Esophagus muscularis mucosa (tissue), 4 donors: ENCODE measurements at regions not wholly inside any gene's neighbourhood (a gene's known extent, or its start where the extent isn't known, plus 50 kb on each side); places are given as distances from the start of the nearest gene placed in this dataset.

Experiments
- DNase-seq: peaks from one replicate; pipeline ENCODE4 v3.0.0-alpha.2; 2017; ENCODE audit errors: extremely low spot score
- H3K27ac ChIP-seq, 4 donors: fragments of 200-600 bp; sonication (generic); replicated peaks in 1 of 4; 1 replicate in 3 of 4; 2 replicates in 1 of 4; pipeline ENCODE4 v1.5.1; 2016 to 2019; ENCODE audit warnings: mild to moderate bottlenecking in 1 of 4
- H3K27me3 ChIP-seq, 4 donors: fragments of 200-600 bp; sonication (generic); one replicate each; pipeline versions ENCODE4 v1.5.1 to v1.6.0; 2016 to 2019
- H3K36me3 ChIP-seq, 4 donors: fragments of 200-600 bp; sonication (generic); one replicate each; pipeline ENCODE4 v1.5.1; 2016 to 2019
- H3K4me1 ChIP-seq, 4 donors: fragments of 200-600 bp; sonication (generic); one replicate each; pipeline ENCODE4 v1.5.1; 2016 to 2019
- H3K4me3 ChIP-seq, 4 donors: fragments of 200-600 bp; sonication (generic); 1 replicate in 2 of 4; 2 replicates in 2 of 4; pipeline ENCODE4 v1.5.1; 2016 to 2019; ENCODE audit warnings: mild to moderate bottlenecking in 4 of 4, moderate library complexity in 1 of 4
- H3K9me3 ChIP-seq, 4 donors: fragments of 200-600 bp; sonication (generic); 1 replicate in 3 of 4; 2 replicates in 1 of 4; pipeline ENCODE4 v1.5.1; 2016 to 2019
- EP300 ChIP-seq: sonication (generic); formaldehyde crosslinking; IDR thresholded peaks from one replicate; pipeline ENCODE4 v1.6.1; 2017; ENCODE audit warnings: antibody characterized with exemption
- POLR2A ChIP-seq: fragments of 450-650 bp; IDR thresholded peaks from one replicate; pipeline ENCODE4 v1.6.1; 2017; ENCODE audit warnings: antibody characterized with exemption, moderate library complexity, mild to moderate bottlenecking, low read depth
- POLR2AphosphoS5 ChIP-seq, 2 donors: sonication (generic); formaldehyde crosslinking; IDR thresholded peaks; one replicate each; pipeline ENCODE4 v1.6.1; 2017; ENCODE audit warnings: antibody characterized with exemption in 2 of 2
- WGBS: methylation state at CpG from one replicate; pipeline ENCODE4 v1.1.5; 2018; 5-methylcytosine and 5-hydroxymethylcytosine counted together
- intact Hi-C: fragments of 100-400 bp; cut with DNase I; formaldehyde crosslinking; loops from one replicate; pipeline ENCODE4 v1.15.1; 2023
- TF ChIP-seq, protein P1 (sequence below), 3 experiments: fragments of 200-600 bp in 2 of 3; fragments of 450-650 bp in 1 of 3; sonication (generic) in 2 of 3; IDR thresholded peaks; one replicate each; pipeline ENCODE4 v1.5.1; 2017 to 2019; ENCODE audit warnings: antibody characterized with exemption in 3 of 3, mild to moderate bottlenecking in 2 of 3, moderate library complexity in 1 of 3

DNA sequence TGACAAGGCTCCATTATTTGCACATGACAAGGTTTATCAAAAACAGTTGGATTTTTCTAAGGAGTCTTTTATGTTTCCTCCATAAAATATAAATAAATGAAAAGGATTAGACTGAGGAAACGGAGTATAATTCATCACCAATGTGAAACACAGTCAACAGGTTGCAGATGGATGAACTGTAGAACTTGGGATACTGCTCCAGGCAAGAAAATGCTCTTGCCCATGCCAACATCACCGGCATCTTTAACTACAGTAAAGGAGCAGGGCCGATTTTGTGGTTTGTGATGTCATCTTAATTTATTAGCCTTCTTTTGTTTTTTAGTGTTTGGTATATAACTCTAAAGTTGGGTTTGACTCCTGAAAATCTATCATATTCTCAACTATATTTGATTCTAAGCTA is 577.3 kb downstream of the EPHA4 start:
- H3K36me3 ChIP-seq: no peaks in the 10 kb centered on the region
- TF ChIP-seq, protein P1, sequence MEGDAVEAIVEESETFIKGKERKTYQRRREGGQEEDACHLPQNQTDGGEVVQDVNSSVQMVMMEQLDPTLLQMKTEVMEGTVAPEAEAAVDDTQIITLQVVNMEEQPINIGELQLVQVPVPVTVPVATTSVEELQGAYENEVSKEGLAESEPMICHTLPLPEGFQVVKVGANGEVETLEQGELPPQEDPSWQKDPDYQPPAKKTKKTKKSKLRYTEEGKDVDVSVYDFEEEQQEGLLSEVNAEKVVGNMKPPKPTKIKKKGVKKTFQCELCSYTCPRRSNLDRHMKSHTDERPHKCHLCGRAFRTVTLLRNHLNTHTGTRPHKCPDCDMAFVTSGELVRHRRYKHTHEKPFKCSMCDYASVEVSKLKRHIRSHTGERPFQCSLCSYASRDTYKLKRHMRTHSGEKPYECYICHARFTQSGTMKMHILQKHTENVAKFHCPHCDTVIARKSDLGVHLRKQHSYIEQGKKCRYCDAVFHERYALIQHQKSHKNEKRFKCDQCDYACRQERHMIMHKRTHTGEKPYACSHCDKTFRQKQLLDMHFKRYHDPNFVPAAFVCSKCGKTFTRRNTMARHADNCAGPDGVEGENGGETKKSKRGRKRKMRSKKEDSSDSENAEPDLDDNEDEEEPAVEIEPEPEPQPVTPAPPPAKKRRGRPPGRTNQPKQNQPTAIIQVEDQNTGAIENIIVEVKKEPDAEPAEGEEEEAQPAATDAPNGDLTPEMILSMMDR (IDR thresholded peaks at IDR 0.05): no peak
- TF ChIP-seq POLR2A (no peak), POLR2AphosphoS5 (IDR thresholded peaks at IDR 0.05) (no peak), EP300 (no peak)
- DNase-seq: no peak
- no peak overlapping the region for H3K27ac ChIP-seq
- intact Hi-C loops: no loop called here
- peaks cover 0 to 9% (median 3%) of the 10 kb centered on the region in 4 donors for H3K4me1 ChIP-seq
- no peaks in the 10 kb centered on the region for H3K27me3 ChIP-seq
- WGBS: 68% methylated on average over 3 of the region's 3 CpGs
- no peaks in the 10 kb centered on the region for H3K9me3 ChIP-seq
- no peak overlapping the region for H3K4me3 ChIP-seq

DNA sequence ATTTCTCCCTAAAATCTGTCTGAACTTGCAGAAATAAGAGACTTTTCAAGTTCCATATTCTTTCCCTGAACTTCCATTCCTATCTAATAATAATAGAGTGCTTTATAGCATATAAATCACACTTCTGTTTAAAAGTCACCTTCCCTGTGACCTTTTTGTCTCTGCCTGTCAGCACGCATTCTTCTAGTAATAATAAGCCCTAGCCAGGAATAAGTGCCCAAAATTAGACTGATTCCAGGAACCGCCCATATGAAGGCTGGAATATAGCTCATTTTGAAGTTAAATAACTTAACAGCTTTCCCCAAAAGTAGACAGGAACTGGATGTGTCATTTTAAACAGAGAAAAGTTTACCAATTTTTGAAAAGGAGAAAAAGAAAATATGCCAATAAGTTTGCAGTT is 576.5 kb downstream of the EPHA4 start:
- no peak for DNase-seq
- Histone ChIP-seq H3K4me1 (peaks cover 0 to 9% (median 3%) of the 10 kb centered on the region in 4 donors), H3K27me3 (no peaks in the 10 kb centered on the region), H3K9me3 (no peaks in the 10 kb centered on the region), H3K36me3 (no peaks in the 10 kb centered on the region), H3K4me3 (no peak overlapping the region), H3K27ac (no peak overlapping the region)
- TF ChIP-seq EP300 (no peak), POLR2A (no peak), POLR2AphosphoS5 (IDR thresholded peaks at IDR 0.05) (no peak)
- TF ChIP-seq, protein P1 (IDR thresholded peaks at IDR 0.05): no peak
- intact Hi-C loops: no loop called here
- 40% methylated on average over 2 of the region's 2 CpGs for WGBS

DNA sequence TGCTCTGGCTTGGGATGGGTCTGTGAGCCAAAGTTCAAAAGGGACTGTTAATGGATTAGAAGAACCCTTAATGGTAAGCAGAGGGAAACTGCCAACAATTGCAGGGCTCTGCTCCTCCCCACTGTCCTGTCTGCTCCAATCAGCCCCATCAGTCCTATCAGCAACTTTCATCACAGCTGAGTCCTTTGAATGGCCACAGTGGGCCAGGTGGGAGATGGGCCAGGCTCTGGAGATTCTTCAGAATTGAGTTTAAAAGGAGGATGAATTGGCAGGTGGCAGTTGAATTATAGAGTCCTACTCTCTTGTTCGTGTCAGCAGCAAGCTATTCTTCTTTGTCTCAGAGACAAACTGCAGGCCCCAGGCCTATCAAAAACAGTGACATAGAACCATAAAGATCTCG is 573.9 kb downstream of the EPHA4 start:
- 48% methylated on average over 2 of the region's 2 CpGs for WGBS
- Histone ChIP-seq H3K9me3 (no peaks in the 10 kb centered on the region), H3K36me3 (no peaks in the 10 kb centered on the region), H3K4me3 (no peak overlapping the region), H3K27ac (no peak overlapping the region), H3K4me1 (peaks cover 0 to 10% (median 5%) of the 10 kb centered on the region in 4 donors), H3K27me3 (no peaks in the 10 kb centered on the region)
- no peak for TF ChIP-seq EP300
- no peak for TF ChIP-seq POLR2A
- TF ChIP-seq POLR2AphosphoS5 (IDR thresholded peaks at IDR 0.05): no peak
- TF ChIP-seq, protein P1 (IDR thresholded peaks at IDR 0.05): no peak
- intact Hi-C loops: no loop called here
- DNase-seq: no peak

DNA sequence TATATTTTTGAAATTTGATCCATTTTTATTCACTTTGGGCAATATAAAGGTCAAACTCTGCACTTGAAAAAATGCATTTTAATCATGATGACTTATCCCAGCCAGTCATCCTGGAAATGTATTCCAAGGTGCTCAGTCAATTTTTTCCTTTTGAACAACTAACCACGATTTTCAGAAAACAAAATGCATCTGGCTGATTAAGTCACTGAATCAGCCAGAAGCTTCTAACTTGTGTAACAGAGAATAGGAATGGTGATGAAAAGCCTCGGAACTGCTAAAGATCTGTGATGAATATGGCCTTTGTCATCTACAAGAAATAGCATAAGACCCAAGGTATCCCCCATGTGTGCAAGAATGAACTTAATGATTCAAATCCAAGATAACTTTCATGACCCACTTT is 572.7 kb downstream of the EPHA4 start:
- peaks cover 0 to 10% (median 5%) of the 10 kb centered on the region in 4 donors for H3K4me1 ChIP-seq
- no peaks in the 10 kb centered on the region for H3K27me3 ChIP-seq
- no peak overlapping the region for H3K27ac ChIP-seq
- no peaks in the 10 kb centered on the region for H3K36me3 ChIP-seq
- no peak overlapping the region for H3K4me3 ChIP-seq
- intact Hi-C loops: no loop called here
- no peaks in the 10 kb centered on the region for H3K9me3 ChIP-seq
- 89% methylated on average over 2 of the region's 2 CpGs for WGBS
- no peak for DNase-seq
- TF ChIP-seq, protein P1 (IDR thresholded peaks at IDR 0.05): no peak
- TF ChIP-seq POLR2AphosphoS5 (IDR thresholded peaks at IDR 0.05) (no peak), EP300 (no peak), POLR2A (no peak)

DNA sequence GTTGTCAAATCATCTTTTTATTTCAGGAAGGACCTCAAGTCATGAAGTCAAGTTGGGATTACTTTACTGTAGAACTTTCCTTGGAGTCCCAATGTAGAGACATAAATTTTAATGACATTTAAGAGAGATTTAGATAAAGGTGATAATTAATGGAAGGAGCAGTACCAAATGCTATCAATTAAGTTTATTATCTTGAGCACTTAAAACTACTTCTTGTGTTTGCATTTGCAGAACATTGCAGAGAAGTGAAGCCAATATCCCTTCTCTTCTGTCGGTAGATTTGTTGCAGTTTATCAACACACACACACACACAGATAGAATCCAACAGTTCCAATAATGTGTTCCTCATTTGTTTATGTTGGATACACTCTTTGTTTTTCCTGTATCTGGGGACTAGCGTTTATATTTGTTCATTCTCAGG is 570.7 kb downstream of the EPHA4 start:
- DNase-seq: no peak
- intact Hi-C loops: no loop called here
- Histone ChIP-seq H3K4me3 (no peak overlapping the region), H3K36me3 (no peaks in the 10 kb centered on the region), H3K4me1 (peaks cover 0 to 4% (median 0%) of the 10 kb centered on the region in 4 donors), H3K9me3 (no peaks in the 10 kb centered on the region), H3K27me3 (no peaks in the 10 kb centered on the region), H3K27ac (no peak overlapping the region)
- no peak for TF ChIP-seq EP300
- TF ChIP-seq POLR2AphosphoS5 (IDR thresholded peaks at IDR 0.05): no peak
- TF ChIP-seq, protein P1 (IDR thresholded peaks at IDR 0.05): no peak
- no peak for TF ChIP-seq POLR2A
- WGBS: 25% methylated on average over 2 of the region's 2 CpGs
